IPS DF 6.9 (cell line): ENCODE measurements at regions not wholly inside any gene's neighbourhood (a gene's known extent, or its start where the extent isn't known, plus 50 kb on each side); places are given as distances from the start of the nearest gene placed in this dataset.

Experiments
- DNase-seq: peaks from one replicate; pipeline ENCODE4 v3.0.0-alpha.2; 2013; ENCODE audit warnings: low read depth, low spot score
- H3K27ac ChIP-seq: one replicate; pipeline ENCODE4 v1.5.1; 2013; ENCODE audit warnings: low read length, control low read depth
- H3K27me3 ChIP-seq: 2 replicates; pipeline ENCODE4 v1.6.1; 2013; ENCODE audit warnings: mild to moderate bottlenecking, low read length; ENCODE audit not compliant: control insufficient read depth, insufficient read depth
- H3K36me3 ChIP-seq: 2 replicates; pipeline ENCODE4 v1.6.1; 2013; ENCODE audit warnings: low read length; ENCODE audit not compliant: control insufficient read depth, insufficient read depth
- H3K4me1 ChIP-seq: 2 replicates; pipeline ENCODE4 v1.6.1; 2013; ENCODE audit warnings: low read length; ENCODE audit not compliant: control insufficient read depth, insufficient read depth
- H3K4me3 ChIP-seq: 2 replicates; pipeline ENCODE4 v1.5.1; 2013; ENCODE audit warnings: mild to moderate bottlenecking, low read length
- H3K9me3 ChIP-seq: 2 replicates; pipeline ENCODE4 v1.6.1; 2013; ENCODE audit warnings: low read length, inconsistent platforms; ENCODE audit not compliant: control insufficient read depth, insufficient read depth
- WGBS: extraction: QIAGEN DNeasy Blood & Tissue Kit; methylation state at CpG from one replicate; pipeline ENCODE4 v1.1.7; 2013; ENCODE audit warnings: mixed read lengths, missing lambda C conversion rate; ENCODE audit not compliant: insufficient read length, insufficient coverage; 5-methylcytosine and 5-hydroxymethylcytosine counted together

GRCh38 chr10:125392609-125393008 lies 232.2 kb upstream of the CTBP2 start:
- H3K27me3 ChIP-seq = no peaks in the 10 kb centered on the region
- no peak overlapping the region for H3K4me3 ChIP-seq
- no peak for DNase-seq
- H3K9me3 ChIP-seq = no peaks in the 10 kb centered on the region; the same call in 1 of the 2 replicates
- H3K4me1 ChIP-seq = no peaks in the 10 kb centered on the region
- H3K36me3 ChIP-seq = no peaks in the 10 kb centered on the region
- WGBS = no CpG with 5 or more reads among the region's 3 CpGs
- no peak overlapping the region for H3K27ac ChIP-seq

- no peaks in the 10 kb centered on the region; the same call in 1 of the 2 replicates for H3K9me3 ChIP-seq
- no peaks in the 10 kb centered on the region for H3K36me3 ChIP-seq
- no peak overlapping the region for H3K4me3 ChIP-seq
- no peaks in the 10 kb centered on the region for H3K4me1 ChIP-seq
- whole genome bisulfite sequencing = no CpG with 5 or more reads among the region's 3 CpGs
- H3K27me3 ChIP-seq = no peaks in the 10 kb centered on the region
- H3K27ac ChIP-seq = no peak overlapping the region
- DNase-seq = no peak
Observed at GRCh38 chr10:125392154-125392553, 231.8 kb upstream of the CTBP2 start.

DNA sequence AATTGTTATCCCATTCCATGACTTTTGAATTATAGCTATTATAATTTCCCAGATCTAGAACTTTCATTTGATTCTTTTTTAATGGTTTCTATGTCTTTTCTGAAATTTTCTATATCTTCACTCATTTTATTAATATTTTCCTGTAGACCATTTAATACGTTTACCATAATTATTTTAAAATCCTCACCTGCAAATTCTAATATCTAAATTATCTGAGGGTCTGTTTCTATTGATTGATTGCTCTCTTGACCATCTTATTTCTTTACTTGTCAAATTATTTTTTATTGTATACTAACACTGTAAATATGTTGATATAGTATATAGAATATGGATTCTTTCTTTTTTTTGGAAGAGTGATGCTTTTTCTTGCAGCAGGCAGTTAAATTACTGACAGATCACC lies 229.3 kb upstream of the CTBP2 start:
- Histone ChIP-seq H3K4me3 (no peak overlapping the region), H3K27me3 (no peaks in the 10 kb centered on the region)
- 100% methylated on average over 1 of the region's 1 CpG for WGBS

GRCh38 chr10:125379592-125379991 lies 219.2 kb upstream of the CTBP2 start:
- no CpG with 5 or more reads among the region's 4 CpGs for WGBS
- no peaks in the 10 kb centered on the region for H3K4me1 ChIP-seq
- no peak for DNase-seq

More for the DNA sequence above, 229.3 kb upstream of the CTBP2 start:
- Histone ChIP-seq H3K27ac (no peak overlapping the region), H3K9me3 (no peaks in the 10 kb centered on the region; the same call in 1 of the 2 replicates), H3K36me3 (no peaks in the 10 kb centered on the region), H3K4me1 (no peaks in the 10 kb centered on the region)
- DNase-seq = no peak

DNA sequence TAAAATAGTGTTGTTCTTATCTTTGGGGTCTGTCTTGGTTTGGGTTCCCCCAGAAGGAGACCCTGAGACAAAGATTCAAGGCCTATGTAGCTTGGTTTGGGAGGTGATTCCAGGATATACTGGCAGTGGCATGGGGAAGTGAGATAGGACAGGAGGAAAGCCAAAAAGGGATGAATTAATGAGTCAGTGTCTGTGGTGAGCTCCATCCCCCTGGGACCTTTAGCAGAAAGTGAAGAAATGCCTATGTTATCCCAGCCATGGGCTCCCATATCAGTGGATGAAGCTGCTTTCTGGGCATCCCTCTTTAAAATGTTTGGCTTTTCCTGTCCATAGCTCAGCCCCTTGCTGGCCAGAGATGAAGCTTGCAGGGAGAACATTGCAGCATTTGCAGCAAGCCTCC lies 217.0 kb upstream of the CTBP2 start:
- H3K9me3 ChIP-seq = no peaks in the 10 kb centered on the region
- H3K36me3 ChIP-seq = no peaks in the 10 kb centered on the region
- no peak overlapping the region for H3K4me3 ChIP-seq
- DNase-seq = no peak
- H3K27ac ChIP-seq = no peak overlapping the region
- H3K4me1 ChIP-seq = no peaks in the 10 kb centered on the region
- H3K27me3 ChIP-seq = no peaks in the 10 kb centered on the region

More at GRCh38 chr10:125379592-125379991, 219.2 kb upstream of the CTBP2 start:
- no peak overlapping the region for H3K4me3 ChIP-seq
- no peak overlapping the region for H3K27ac ChIP-seq
- no peaks in the 10 kb centered on the region for H3K27me3 ChIP-seq
- no peaks in the 10 kb centered on the region for H3K9me3 ChIP-seq
- H3K36me3 ChIP-seq = no peaks in the 10 kb centered on the region

GRCh38 chr10:125375210-125375609 lies 214.8 kb upstream of the CTBP2 start:
- Histone ChIP-seq H3K27ac (no peak overlapping the region), H3K4me1 (no peaks in the 10 kb centered on the region; the same call in 1 of the 2 replicates), H3K4me3 (no peak overlapping the region), H3K27me3 (no peaks in the 10 kb centered on the region), H3K9me3 (no peaks in the 10 kb centered on the region), H3K36me3 (no peaks in the 10 kb centered on the region)
- no CpG with 5 or more reads among the region's 3 CpGs for WGBS
- DNase-seq = no peak

DNA sequence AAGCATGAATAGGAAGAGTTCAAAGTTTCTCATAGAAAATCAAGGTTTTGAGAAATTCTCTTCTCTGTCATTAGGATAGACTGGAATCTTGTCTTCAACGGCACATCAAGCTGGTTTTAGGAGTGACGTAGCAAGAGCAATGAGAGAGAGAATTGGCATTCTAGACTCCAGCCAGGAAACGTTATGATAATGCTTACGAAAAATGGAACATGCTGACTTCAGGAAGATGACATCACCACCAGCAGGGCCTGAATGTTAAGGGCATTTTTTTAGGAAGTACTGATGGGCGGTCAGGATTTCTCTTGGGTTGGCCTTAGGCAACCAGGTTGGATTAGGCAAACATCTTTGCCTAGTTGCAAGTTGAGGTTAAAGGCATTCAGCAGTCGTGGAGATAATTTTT lies 213.2 kb upstream of the CTBP2 start:
- no CpG with 5 or more reads among the region's 6 CpGs for WGBS
- no peaks in the 10 kb centered on the region for H3K36me3 ChIP-seq
- no peak overlapping the region for H3K4me3 ChIP-seq

GRCh38 chr10:125370578-125370977 lies 210.2 kb upstream of the CTBP2 start:
- Histone ChIP-seq H3K36me3 (no peaks in the 10 kb centered on the region), H3K27me3 (no peaks in the 10 kb centered on the region), H3K4me3 (no peak overlapping the region), H3K27ac (no peak overlapping the region), H3K9me3 (no peaks in the 10 kb centered on the region), H3K4me1 (no peaks in the 10 kb centered on the region; the same call in 1 of the 2 replicates)
- WGBS = no CpG with 5 or more reads among the region's 17 CpGs
- DNase-seq = peak; percentile 71

More for the DNA sequence above, 213.2 kb upstream of the CTBP2 start:
- H3K27ac ChIP-seq = no peak overlapping the region
- no peaks in the 10 kb centered on the region; the same call in 1 of the 2 replicates for H3K4me1 ChIP-seq
- no peaks in the 10 kb centered on the region for H3K27me3 ChIP-seq
- no peaks in the 10 kb centered on the region for H3K9me3 ChIP-seq
- DNase-seq = no peak

GRCh38 chr10:125369382-125370326 lies 209.3 kb upstream of the CTBP2 start:
- H3K9me3 ChIP-seq = no peaks in the 10 kb centered on the region
- H3K4me3 ChIP-seq = no peak overlapping the region
- H3K27ac ChIP-seq = no peak overlapping the region
- no peak for DNase-seq
- H3K36me3 ChIP-seq = no peaks in the 10 kb centered on the region
- no peaks in the 10 kb centered on the region for H3K27me3 ChIP-seq
- H3K4me1 ChIP-seq = no peaks in the 10 kb centered on the region; the same call in 1 of the 2 replicates
- WGBS = no CpG with 5 or more reads among the region's 12 CpGs

DNA sequence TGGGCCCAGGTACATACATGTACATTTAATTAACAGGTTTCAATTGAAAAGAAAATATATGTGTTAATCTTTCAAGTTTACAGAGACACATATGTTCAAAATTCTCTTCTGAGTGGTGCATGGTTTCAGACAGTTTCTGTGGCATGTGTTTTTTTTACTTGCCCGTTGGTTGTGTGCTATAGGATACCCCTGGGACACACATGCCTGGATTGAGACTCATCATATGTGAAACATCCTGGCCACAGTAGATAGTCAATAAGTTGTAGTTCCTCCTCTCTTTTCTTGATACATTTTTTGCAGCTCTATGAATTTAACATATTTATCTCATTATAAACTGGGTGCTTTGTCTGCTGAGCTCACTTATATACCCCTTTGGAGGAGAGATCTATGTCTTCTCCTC lies 207.8 kb upstream of the CTBP2 start:
- Histone ChIP-seq H3K4me1 (no peaks in the 10 kb centered on the region; the same call in 1 of the 2 replicates), H3K27me3 (no peaks in the 10 kb centered on the region), H3K27ac (no peak overlapping the region), H3K9me3 (no peaks in the 10 kb centered on the region), H3K4me3 (no peak overlapping the region), H3K36me3 (no peaks in the 10 kb centered on the region)
- no peak for DNase-seq
- WGBS = no CpG with 5 or more reads among the region's 1 CpG

GRCh38 chr10:125363791-125364190 lies 203.4 kb upstream of the CTBP2 start:
- no peaks in the 10 kb centered on the region for H3K27me3 ChIP-seq
- no peak overlapping the region for H3K27ac ChIP-seq
- no peaks in the 10 kb centered on the region for H3K36me3 ChIP-seq

More at GRCh38 chr10:125363791-125364190, 203.4 kb upstream of the CTBP2 start:
- no peak overlapping the region for H3K4me3 ChIP-seq
- H3K9me3 ChIP-seq = no peaks in the 10 kb centered on the region
- DNase-seq = no peak
- no peaks in the 10 kb centered on the region for H3K4me1 ChIP-seq
